ENCODE measurements at regions not wholly inside any gene's neighbourhood (a gene's known extent, or its start where the extent isn't known, plus 50 kb on each side); places are given as distances from the start of the nearest gene placed in this dataset.

DNA sequence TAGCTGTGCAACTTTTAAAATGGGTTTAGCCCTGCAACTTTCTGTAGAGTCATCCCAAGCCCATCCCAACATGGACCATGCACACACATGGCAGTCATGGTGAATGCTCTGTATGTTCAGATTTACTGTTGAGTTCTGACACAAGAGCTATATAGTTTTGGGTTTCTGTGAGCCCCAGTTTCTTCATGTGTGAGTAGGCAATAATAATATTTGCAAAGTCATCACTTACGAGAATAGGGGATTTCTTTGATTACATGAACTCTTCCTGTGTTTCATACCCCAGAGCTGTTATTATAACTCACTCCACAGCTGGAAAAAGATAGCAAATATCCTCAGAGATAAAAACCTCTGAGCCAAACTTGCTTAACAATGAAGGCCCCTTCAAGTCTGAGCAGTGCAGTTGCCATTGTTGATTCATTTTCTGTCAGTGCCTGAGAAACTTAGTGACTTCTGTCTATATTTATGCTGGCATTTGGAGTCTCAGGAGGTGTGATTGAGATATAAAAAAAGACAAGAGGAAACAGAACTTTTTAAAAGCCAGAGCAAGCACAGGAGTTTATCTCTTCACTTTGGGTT is 767.9 kb upstream of the API5 start:
- TF ChIP-seq, protein P1, sequence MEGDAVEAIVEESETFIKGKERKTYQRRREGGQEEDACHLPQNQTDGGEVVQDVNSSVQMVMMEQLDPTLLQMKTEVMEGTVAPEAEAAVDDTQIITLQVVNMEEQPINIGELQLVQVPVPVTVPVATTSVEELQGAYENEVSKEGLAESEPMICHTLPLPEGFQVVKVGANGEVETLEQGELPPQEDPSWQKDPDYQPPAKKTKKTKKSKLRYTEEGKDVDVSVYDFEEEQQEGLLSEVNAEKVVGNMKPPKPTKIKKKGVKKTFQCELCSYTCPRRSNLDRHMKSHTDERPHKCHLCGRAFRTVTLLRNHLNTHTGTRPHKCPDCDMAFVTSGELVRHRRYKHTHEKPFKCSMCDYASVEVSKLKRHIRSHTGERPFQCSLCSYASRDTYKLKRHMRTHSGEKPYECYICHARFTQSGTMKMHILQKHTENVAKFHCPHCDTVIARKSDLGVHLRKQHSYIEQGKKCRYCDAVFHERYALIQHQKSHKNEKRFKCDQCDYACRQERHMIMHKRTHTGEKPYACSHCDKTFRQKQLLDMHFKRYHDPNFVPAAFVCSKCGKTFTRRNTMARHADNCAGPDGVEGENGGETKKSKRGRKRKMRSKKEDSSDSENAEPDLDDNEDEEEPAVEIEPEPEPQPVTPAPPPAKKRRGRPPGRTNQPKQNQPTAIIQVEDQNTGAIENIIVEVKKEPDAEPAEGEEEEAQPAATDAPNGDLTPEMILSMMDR (IDR thresholded peaks at IDR 0.05; ENCODE audit: extremely low read depth, insufficient read depth, missing control alignments) = no peak
- no peak for DNase-seq (ENCODE audit: low spot score)
- in situ Hi-C loops (cut with MboI; ENCODE audit: low pct_unique_long_range_greater_than_20kb, low sequenced_read_pairs, unreplicated experiment) = loop anchor here (25.0 kb wide), 1 partner anchor 1082 kb away; the partner anchor contains the start of gene LRRC4C

DNA sequence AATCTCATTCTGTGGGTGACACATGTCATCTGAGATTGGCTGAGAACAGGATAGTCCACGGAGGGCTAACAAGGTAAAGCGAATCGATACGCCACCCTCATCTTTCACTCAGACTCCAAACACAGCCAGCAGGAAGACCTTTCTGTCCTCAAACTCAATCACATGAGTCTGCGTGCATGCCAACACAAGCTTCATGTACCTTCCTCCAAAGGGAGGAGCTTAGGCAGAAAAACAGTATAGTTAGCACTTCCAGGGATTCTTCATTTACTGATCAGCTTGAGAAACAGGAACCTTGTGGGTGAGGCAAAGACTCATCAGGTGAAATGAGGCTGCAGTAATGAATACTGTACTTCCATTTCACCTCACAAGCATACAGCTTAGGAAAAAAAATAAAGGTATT is 767.1 kb upstream of the API5 start:
- in situ Hi-C loops (cut with MboI; ENCODE audit: low pct_unique_long_range_greater_than_20kb, low sequenced_read_pairs, unreplicated experiment) = loop anchor here (25.0 kb wide), 1 partner anchor 1082 kb away; the partner anchor contains the start of gene LRRC4C
- no peak for DNase-seq (ENCODE audit: low spot score)

DNA sequence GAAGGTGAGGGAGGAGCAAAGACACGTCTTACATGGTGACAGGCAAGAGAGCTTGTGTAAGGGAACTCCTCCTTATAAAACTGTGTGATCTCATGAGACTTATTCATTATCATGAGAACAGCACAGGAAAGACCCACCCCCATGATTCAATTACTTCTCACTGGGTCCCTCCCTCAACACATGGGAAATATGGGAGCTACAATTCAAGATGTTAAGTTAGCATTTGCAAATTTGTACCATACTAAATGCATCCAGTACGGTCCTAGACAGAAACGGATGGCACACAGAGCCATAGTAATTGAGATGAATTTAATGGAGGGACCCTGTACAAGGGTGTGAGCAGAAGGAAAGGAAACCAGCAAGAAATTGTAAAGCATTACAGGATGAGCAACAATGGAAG is 765.8 kb upstream of the API5 start:
- in situ Hi-C loops (cut with MboI; ENCODE audit: low pct_unique_long_range_greater_than_20kb, low sequenced_read_pairs, unreplicated experiment) = loop anchor here (25.0 kb wide), 1 partner anchor 1084 kb away; the partner anchor contains the start of gene LRRC4C
- TF ChIP-seq, protein P1 (IDR thresholded peaks at IDR 0.05; ENCODE audit: extremely low read depth, insufficient read depth, missing control alignments) = no peak
- DNase-seq (ENCODE audit: low spot score) = no peak

More for the DNA sequence above, 767.1 kb upstream of the API5 start:
- TF ChIP-seq, protein P1 (IDR thresholded peaks at IDR 0.05; ENCODE audit: extremely low read depth, insufficient read depth, missing control alignments) = no peak

DNA sequence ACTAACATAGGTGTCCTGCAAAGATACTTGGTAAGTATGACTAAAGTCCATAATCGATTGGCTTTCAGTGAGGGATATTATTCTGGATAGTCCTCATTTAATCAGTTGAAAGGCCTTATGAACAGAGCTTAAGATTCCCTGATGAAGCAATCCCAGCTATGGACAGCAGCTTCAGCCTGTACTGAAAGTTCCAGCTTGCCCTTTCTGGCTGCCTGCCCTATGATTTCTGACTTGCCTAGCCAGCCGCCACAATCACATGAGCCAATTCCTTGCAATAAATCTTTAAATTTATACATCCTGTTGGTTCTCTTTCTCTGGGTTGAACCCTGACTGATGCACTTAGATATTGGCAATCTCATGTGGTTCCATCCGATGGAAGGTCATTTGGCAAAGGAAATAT is 759.0 kb upstream of the API5 start:
- TF ChIP-seq, protein P1 (IDR thresholded peaks at IDR 0.05; ENCODE audit: extremely low read depth, insufficient read depth, missing control alignments) = no peak
- in situ Hi-C loops (cut with MboI; ENCODE audit: low pct_unique_long_range_greater_than_20kb, low sequenced_read_pairs, unreplicated experiment) = no loop called here
- no peak for DNase-seq (ENCODE audit: low spot score)

DNA sequence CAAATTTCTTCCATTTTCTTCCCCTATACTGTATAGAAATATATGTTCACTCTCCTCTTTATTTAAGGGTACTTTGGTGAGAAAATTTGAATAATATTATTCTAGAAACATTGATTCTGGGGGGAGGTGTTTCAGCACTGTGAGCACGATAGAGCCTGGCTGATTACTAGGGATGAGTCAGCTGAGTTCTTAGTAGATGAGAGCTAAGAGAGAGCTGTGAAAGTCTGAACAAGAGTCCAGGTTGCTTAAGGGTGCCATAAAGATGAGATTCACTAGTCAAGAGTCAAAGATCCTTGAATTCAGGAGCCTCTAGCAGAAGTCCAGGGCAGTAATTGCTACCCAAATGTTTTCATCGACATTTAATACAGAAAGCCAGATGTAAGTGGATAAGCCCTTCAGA is 756.6 kb upstream of the API5 start:
- in situ Hi-C loops (cut with MboI; ENCODE audit: low pct_unique_long_range_greater_than_20kb, low sequenced_read_pairs, unreplicated experiment) = no loop called here
- TF ChIP-seq, protein P1 (IDR thresholded peaks at IDR 0.05; ENCODE audit: extremely low read depth, insufficient read depth, missing control alignments) = no peak
- DNase-seq (ENCODE audit: low spot score) = no peak

DNA sequence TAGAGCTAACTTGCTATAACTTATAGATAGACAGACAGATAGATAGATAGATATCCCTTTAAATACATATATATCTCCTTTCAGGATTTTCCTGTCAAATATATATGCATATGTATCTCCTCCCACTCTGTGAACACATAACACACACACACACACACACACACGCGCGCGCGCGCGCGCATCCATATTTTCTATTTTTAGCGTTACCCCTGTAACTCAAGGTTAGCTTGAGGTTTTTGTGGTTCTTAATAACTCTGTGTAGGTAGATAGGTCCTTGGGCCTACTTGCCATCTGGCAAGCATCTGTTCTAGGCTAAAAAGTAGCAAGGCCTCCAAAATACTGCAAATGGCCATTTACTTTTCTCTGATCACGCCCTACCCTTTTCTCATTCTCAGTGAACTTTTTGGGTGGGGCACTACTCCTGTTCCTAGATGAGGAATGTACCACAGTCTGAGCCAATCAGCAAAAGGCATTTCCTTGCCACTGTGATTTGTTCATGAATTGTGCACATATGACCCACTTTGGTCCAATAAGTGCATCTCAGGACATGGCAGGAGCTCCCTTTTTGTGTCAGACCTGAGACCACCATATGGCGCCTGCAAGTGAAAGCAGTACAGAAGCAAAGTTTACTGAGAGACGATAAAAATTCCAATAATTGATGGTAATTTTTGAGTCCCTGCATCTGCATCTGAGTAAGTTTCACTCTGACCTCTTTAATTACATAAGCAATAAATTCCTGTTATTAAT is 740.5 kb upstream of the API5 start:
- in situ Hi-C loops (cut with MboI; ENCODE audit: low pct_unique_long_range_greater_than_20kb, low sequenced_read_pairs, unreplicated experiment) = no loop called here
- DNase-seq (ENCODE audit: low spot score) = no peak
- TF ChIP-seq, protein P1 (IDR thresholded peaks at IDR 0.05; ENCODE audit: extremely low read depth, insufficient read depth, missing control alignments) = no peak
